Ovary (tissue), 3 donors: ENCODE measurements at regions not wholly inside any gene's neighbourhood (a gene's known extent, or its start where the extent isn't known, plus 50 kb on each side); places are given as distances from the start of the nearest gene placed in this dataset.

ENCODE experiments used
- POLR2A ChIP-seq: fragments of 450-650 bp; IDR thresholded peaks from one replicate; pipeline ENCODE4 v1.6.1; 2017; ENCODE audit warnings: antibody characterized with exemption, mild to moderate bottlenecking, moderate library complexity
- TF ChIP-seq, protein P1 (sequence below), 3 donors: fragments of 450-650 bp in 2 of 3; fragments of 200-600 bp in 1 of 3; IDR thresholded peaks; one replicate each; pipeline versions ENCODE4 v1.5.1 to v1.8.0; 2016 to 2022; ENCODE audit warnings: antibody characterized with exemption in 3 of 3, mild to moderate bottlenecking in 1 of 3
- donor health status: DM: no; HTN: no; CAD: no.

DNA sequence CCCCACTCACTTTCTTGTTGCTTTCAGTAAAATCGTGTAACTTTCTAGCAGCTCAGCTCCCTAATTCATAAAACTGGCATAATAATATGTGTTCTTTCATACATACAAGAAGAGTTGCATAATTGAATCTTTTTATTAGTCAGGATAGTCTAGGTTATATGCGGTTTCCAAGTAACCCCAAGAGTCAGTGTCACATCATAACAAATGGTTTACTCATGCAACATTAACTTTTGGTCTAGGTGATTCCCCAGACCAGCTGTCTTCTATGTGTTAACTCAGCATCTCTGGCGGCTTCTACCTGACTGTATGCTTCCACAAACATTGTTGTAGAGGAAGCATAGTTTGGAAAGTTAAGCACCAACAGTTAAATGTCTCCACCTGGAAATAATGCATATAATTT, 1000.4 kb downstream of the CDH11 start:
- TF ChIP-seq, protein P1, sequence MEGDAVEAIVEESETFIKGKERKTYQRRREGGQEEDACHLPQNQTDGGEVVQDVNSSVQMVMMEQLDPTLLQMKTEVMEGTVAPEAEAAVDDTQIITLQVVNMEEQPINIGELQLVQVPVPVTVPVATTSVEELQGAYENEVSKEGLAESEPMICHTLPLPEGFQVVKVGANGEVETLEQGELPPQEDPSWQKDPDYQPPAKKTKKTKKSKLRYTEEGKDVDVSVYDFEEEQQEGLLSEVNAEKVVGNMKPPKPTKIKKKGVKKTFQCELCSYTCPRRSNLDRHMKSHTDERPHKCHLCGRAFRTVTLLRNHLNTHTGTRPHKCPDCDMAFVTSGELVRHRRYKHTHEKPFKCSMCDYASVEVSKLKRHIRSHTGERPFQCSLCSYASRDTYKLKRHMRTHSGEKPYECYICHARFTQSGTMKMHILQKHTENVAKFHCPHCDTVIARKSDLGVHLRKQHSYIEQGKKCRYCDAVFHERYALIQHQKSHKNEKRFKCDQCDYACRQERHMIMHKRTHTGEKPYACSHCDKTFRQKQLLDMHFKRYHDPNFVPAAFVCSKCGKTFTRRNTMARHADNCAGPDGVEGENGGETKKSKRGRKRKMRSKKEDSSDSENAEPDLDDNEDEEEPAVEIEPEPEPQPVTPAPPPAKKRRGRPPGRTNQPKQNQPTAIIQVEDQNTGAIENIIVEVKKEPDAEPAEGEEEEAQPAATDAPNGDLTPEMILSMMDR (IDR thresholded peaks at IDR 0.05), result no peak
- TF ChIP-seq POLR2A, result no peak
